NCI-H2081 (cell line): ENCODE measurements at regions not wholly inside any gene's neighbourhood (a gene's known extent, or its start where the extent isn't known, plus 50 kb on each side); places are given as distances from the start of the nearest gene placed in this dataset.
"Not testable (repeated sequence)": the region's sequence is repeated elsewhere in the genome, so short reads cannot be mapped to it uniquely, and the experiment has no call there.

ENCODE experiments used
- DNase-seq, 2 experiments: peaks; one replicate each; lab custom pipeline; 2025; lab: John Stamatoyannopoulos, UW

DNA sequence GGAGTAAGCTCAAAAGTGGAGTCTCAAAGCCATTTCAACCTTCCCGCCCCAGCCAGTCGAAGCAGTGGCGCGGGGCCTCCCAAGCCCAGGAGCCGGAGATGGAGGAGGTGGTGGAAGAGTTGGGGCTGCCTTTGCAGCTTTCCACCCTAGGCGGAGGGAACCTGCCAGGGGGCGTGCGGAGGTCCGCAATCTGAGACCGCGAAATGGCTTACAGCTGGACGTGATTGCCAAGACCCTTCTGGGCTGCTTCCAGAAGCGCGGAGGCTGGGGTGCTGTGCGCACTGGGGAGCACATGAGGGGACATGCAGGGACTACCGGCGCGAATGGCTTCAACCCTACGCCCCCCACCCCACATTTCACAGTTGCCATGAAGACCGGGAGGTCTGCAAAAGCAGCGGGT lies 86.2 kb downstream of the PRR15 start:
- DNase-seq: no peak

DNA sequence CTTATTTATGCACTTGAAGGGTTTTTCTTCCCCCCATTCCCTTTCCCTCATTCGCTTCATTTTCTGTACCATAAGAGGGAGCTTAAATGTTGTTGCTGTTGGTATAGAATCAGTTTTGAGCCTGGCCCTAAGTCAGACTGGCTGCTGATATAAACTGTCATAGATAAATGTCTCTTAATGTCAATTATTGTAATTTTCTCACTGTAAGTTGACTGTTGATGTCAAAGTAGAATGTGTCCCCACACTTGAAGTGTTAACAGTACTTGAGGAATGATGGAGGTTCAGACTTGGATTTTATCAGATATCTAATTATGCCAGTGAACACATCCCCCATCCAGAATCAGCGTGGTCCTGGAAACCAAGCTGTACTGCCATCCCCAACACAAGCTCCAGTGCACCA lies 87.8 kb downstream of the PRR15 start:
- no peak for DNase-seq

DNA sequence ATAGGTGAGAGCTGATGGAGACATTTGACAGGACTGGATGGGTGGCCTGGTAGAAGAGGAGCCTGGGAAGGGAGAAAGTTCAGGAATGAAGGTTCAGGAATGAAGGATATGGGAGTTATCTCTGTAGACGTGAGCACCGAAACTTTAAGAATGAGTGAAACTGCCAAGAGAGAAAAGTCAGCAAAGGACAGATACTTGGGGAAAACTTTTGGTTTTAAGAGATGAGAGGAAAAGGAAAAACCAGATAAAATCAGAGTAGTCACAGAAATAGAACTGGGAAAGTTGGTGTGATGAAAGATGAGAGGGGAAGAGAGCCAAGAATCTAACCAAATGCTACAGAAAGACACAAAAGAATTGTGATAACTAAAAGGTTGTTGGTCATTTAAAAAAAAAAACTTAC lies 88.9 kb downstream of the PRR15 start:
- no peak for DNase-seq

DNA sequence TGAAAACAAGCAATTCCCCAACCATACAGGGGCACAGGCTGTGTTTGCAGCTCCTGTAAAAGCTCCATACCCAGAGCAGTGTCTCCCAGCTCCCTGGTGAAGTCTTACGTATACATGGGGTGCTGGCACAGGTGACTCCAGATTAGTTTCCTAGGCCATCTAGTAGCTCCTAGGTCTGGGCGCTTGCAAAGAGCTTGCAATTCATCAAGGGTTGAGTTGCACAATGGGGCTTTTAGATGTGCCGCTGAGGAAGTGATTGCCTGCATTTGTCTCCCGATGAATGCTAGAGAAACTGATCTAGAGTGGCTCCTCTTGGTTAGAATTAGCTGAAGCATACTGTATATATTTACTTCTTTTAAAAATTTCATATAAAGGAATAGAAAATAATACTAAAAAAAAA lies 90.7 kb downstream of the PRR15 start:
- not testable (repeated sequence) for DNase-seq

DNA sequence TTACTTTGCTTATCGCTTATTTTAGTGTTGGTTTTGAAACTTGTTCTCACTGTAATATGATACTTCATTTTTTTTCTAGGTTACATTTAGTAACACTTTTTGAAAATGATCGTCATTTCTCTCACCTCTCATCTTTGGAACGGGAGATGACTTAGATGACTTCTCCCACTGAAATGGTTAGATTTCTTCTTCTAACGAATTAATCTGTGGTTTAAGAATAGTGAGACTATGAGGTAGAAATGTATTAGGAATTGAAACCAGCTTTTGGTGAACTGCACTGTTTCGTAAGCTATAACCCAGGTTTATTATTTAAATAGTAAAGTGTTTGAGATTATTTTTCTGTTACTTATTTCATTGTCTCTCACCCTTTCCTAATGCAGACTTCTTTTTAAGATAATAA lies 93.7 kb downstream of the PRR15 start:
- DNase-seq: no peak

DNA sequence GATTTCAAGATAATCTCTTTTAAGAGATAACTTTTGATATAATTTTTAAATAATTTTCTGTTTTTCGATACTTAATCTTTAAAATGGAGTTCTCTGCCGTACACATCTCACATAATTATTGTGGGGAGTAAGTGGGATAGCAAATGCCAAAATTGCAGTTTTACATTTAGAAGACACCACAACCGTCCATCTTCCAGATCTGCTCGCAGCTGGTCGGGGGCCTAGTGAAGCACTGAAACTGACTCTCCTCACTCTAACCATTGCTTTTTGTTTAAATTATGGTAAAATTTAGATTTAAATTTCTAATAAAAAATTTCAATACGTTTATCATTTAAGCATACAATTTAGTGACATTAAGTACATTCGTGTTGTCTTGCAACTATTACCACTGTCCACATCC lies 94.2 kb downstream of the PRR15 start:
- no peak for DNase-seq

DNA sequence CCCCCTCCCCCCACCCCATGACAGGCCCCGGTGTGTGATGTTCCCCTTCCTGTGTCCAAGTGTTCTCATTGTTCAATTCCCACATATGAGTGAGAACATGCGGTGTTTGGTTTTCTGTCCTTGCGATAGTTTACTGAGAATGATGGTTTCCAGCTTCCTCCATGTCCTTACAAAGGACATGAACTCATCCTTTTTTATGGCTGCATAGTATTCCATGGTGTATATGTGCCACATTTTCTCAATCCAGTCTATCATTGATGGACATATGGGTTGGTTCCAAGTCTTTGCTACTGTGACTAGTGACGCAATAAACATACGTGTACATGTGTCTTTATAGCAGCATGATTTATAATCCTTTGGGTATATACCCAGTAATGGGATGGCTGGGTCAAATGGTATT lies 95.6 kb downstream of the PRR15 start:
- not testable (repeated sequence) for DNase-seq

DNA sequence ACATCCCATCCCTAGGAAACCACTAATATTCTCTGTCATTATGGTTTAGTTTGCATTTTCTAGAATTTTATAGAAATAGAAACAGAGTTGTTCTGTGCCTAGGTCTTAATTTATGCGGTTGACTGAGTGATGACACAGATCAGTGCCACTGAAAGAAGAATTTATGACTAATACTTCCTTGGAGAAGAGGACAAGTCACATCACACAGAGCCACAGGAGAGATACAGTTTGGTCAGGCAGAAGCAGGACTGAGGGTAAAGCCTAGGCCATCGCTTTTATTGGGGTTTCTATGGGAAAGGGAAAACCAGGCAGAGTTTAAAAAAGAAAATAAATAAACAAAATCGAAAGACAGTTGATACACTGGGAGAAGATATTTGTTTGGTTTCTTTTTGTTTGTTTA lies 99.3 kb downstream of the PRR15 start:
- DNase-seq: not testable (repeated sequence)

DNA sequence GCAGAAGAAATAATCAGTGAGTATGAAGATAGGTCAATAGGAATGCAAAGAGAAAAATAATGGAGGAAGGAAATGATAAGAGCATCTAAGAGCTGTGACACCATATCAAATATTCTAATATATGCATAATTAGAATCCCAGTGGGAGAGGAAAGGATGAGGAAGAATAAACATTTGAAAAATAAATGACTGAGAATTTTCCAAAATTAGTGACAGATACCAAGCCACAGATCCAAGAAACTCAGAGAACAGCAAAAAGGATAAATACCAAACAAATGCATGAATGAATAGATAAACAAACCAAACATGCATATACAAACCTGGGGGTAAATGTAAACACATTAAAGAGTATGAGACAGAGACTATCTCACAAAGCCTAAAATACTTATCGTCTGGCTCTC lies 101.4 kb downstream of the PRR15 start:
- DNase-seq: not testable (repeated sequence)

DNA sequence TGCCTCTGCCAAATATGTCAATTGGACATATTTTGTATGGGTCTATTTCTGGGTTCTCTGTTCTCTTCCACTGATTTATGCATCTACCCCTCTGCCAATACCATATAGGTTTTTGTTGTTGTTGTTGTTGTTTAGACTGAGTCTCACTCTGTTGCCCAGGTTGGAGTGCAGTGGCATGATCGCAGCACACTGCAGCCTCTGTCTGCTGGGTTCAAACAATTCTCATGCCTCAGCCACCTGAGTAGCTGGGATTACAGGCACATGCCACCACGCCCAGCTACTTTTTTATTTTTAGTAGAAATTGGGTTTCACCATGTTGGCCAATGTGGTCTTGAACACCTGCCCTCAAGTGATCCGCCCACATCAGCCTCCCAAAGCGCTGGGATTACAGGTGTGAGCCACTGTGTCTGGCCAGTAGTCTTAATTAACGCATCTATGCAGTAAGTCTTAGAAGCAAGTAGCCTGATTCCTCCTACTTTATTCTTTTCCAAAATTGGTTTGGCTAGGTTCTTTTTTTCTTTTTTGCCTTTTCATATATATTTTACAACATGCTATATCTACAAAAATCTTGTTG lies 103.5 kb downstream of the PRR15 start:
- DNase-seq: not testable (repeated sequence)

DNA sequence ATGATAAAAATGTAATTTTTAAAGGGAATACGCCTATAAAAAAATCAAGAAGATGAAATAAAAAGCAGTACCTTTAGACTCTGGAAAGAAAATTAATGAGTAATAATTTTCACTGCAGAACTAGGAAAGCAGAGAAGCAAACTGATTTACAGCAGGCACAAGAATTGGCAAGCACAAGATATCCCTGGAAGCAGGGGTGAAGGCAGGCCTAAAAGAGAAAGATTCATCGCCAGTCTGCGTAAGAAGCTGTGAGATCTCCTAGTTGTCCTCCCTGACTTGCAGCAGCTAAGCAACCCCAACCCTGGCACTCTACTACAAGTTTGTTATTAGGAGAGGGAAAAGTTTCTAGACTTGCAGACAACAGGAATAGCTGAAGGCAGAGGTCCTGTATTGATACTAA lies 107.7 kb downstream of the PRR15 start:
- not testable (repeated sequence) for DNase-seq

DNA sequence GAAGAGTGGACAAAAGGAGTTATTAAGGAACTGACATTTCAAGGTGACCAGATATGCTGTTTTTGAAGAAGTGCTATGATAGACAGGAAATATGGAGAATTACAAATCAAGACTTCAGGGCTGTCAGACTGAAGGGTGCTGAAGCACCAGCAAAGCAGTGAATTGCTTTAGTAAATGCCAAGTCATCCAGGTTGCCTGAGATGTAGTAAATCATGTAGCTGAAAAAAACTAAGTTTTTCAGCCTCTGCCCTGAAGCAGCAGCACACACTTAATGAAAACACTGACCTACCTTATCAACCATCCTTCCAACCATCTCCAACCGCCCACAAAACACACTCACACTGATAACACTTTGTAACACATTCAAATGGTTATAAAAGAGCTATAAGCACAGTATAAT lies 110.0 kb downstream of the PRR15 start:
- not testable (repeated sequence) for DNase-seq

DNA sequence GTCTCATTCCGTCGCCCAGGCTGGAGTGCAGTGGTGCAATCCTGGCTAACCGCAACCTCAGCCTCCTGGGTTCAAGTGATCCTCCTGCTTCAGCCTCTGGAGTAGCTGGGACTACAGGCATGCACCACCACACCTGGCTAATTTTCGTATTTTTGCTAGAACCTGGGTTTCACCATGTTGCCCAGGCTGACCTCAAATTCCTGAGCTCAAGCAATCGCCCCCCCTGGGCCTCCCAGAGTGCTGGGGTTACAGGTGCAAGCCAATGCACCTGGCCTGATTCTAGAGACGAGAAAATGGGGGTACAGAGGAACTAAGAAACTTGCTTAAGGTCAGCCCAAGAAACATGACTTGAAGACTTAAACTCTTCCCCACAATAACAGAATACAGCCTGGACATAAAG lies 111.0 kb downstream of the PRR15 start:
- DNase-seq: not testable (repeated sequence)

DNA sequence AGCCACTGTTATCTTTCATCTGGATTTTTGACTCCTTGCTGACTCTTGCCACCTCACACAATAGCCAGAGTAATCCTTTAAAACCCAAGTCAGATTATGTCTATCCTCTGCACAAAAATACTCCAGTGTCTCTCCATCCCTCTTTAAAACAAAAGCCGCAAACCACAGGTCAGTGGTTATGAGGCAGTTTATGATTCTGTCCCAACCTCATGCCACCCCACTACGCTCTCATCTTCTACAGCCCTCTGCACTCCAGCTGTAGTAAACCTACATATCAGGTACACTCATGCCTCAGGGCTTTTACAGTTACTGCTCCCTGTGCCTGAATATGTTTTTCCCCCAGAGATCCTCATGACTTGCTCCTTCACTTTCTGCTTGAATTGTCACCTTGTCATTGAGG lies 113.6 kb downstream of the PRR15 start:
- not testable (repeated sequence) for DNase-seq

DNA sequence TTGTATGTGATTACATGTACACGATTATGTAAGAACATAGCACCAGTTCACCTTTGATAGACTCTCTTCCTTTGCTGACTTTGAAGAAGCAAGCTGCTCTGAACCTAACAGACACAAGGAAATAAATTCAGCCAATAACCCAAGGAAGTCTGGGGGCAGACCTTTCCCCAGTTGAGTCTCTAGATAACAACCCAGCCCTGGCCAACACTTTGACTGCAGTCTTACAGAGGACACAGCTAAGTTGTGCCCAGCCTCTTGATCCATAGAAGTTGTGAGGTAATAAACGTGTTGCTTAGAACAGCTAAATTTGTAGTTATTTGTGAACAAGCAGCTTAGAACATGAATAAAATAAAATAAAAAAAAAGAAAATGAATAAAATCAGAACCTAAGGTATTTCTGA lies 116.3 kb downstream of the PRR15 start:
- DNase-seq: not testable (repeated sequence)

DNA sequence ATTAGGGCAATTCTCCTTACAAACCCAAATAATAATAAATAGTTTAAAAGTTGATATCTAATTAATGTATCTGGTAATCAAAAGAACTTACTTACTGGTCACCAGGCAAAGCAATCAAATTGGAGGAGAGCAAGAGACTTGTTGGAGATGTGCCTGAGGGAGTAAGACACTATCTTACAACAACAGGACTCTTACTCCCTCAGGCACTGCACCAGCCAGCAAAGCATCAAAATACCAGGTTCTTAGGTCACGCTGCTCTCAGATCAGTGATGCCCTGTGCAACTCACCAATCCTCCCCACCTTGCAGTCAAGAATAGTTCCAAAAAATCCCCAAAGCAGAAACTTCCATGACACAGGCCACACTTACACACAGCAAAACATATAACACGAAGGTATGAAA lies 117.0 kb downstream of the PRR15 start:
- not testable (repeated sequence) for DNase-seq

DNA sequence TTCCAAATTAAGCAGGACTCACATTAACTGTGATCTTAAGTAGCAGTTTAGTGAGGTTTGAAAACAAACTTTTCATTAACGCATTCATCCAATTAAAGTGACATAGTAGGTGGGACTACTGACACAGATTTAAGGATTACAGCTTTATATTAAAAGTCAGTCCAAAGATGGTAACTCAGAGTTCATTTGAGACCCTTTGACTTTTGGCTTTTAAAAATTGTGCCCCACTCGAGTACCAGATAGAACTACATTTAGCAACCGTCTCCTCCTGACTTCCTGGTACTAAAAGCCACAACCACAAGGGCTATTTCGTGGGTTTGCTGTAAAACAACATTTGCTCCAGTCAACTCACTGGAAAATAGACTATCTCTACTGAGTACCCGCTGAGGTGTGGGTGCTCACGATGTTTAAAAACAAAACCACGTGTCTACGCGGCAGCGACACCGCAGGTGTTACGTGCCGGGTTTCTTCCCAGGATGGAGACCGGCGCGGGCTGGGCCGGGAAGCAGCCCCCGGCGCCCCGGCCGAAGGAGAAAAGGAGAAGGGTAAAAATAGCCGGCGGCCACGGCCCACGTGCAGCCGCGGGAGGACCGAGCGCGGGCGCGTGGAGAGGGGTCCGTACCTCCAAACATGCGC lies 120.6 kb downstream of the PRR15 start:
- DNase-seq: peak in 1 of 2 experiments; percentile 13

DNA sequence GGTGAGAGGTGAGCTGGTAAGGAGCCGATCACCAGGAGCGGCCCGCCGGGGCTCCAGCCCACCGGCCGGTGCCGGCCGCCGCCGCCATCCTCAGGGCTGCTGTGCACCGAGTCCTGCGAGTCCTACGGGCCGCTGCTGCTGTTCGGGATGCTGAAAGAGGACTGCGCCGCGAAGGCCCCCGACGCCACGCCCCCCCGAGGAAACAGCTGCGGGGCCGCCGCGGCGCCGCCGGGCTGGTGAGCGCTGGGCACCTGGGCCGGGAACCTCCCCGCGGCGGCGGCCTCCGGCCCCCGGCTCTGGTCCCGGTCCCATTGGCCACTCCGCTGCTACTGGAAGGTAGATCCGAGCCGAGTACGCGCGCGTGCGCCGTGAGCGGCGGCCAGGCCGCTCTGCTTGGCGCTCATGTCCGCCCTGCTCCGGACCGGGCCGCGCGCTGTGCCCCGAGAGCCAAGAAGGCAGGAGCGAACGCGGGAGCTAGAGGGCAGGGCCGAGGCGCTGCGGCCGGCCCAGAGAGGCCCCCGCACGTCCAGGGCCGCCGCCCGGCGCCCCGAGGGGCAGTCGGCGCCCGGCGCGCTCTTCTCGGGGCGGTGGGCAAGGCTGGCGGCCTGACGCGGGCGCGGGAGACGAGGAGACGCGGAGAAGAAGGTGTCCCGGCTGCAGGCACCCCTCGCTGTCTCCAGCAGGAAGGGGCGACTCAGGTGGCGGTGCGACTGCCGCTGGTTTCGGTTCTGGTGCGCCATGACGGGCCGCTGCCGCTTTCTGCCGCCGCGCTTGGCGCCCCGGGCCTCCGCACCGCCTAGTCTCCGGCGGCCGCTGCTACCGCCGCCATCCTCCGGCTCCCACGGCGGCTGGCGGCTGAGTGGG lies 121.3 kb upstream of the WIPF3 start:
- peak; percentile 67 to 83 for DNase-seq

DNA sequence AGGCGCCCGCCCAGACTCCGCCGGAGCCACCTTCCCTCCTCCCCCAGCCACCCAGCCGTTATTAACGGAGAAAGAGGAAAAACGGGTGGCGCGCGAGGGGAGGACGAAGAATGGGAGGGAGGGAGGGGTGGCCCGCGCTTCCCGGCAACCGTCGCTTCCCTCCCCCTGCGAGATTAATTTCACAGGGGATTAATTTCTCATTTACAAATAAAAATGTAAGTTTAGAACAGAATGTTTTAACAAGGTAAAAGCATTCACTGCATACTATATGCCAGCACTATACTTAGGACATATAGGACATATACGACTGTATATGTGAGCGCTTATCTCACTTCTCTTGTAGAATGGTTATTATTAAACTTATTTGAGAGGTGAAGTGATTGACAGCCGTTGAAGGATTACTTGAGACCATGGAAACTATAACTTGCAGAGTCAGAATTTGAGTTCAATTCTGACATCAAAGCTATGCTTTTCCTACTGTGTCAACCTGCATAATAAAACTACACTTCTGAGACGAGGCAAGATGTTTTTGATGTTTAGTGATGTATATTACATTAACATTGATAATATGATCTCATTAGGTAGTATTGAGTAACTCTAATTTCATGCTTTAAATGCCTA lies 120.5 kb upstream of the WIPF3 start:
- DNase-seq: peak; percentile 39 to 75

DNA sequence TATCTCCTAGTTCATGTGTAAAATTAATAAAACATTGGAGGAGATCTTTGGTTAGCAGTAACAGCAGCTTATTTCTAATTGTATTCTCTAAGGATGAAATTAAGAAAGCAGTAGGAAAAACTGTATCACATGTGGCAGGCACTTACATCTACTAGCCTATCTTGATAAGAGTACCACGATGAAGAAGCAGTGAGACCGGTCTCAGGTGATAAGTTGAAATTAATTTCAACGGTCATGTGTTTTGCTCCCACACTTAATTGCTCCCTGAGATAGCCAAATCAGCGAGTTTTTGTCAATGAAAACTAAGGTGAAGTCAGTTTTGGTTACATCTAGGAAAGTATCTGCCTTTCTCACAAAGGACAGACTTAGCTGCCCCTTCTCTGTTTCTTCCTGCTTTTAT lies 115.8 kb upstream of the WIPF3 start:
- DNase-seq: not testable (repeated sequence)

DNA sequence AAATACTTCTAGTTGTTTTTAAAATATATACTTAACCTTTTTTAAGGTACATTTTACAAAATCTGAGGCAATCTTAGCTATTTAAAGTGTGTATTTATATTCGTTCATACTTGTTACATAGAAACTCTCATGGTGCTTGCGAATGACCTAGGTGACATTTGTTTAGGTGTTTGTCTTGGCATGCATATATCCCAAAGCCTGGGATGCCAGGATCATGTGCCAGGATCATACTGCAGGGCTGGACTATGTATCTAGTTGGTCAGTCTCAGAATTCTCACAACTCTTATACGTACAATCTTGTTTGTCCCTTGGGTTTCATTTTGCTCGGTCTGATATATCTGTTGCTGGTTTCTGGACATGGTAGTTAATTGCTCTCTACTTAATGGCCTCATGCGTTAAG lies 109.9 kb upstream of the WIPF3 start:
- DNase-seq: not testable (repeated sequence)

DNA sequence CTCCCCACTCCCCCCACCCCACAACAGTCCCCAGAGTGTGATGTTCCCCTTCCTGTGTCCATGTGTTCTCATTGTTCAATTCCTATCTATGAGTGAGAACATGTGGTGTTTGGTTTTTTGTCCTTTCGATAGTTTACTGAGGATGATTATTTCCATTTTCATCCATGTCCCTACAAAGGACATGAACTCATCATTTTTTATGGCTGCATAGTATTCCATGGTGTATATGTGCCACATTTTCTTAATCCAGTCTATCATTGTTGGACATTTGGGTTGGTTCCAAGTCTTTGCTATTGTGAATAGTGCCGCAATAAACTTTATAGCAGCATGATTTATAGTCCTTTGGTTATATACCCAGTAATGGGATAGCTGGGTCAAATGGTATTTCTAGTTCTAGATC lies 106.6 kb upstream of the WIPF3 start:
- not testable (repeated sequence) for DNase-seq

DNA sequence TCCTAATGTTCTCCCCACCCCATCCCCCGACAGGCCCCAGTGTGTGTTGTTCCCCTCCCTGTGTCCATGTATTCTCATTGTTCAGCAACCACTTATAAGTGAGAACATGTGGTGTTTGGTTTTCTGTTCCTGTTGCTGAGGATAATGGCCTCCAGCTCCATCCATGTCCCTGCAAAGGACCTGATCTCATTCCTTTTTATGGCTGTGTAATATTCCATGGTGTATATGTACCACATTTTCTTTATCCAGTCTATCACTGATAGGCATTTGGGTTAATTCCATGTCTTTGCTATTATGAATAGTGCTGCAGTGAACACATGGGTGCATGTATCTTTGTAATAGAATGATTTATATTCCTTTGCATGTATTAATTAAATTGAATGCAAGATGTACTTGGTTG lies 104.8 kb upstream of the WIPF3 start:
- DNase-seq: not testable (repeated sequence)
